ENCODE measurements at regions not wholly inside any gene's neighbourhood (a gene's known extent, or its start where the extent isn't known, plus 50 kb on each side); places are given as distances from the start of the nearest gene placed in this dataset.
A peak's percentile ranks its signal among the peaks of the same experiment; 100 is the strongest.

GRCh38 chr12:126055521-126055920 lies 990.3 kb downstream of the AACS start:
- no peak overlapping the region for H2BK20ac ChIP-seq (ENCODE audit: low read length)
- H4K5ac ChIP-seq (ENCODE audit: insufficient read length, low read depth, low read length), result no peak overlapping the region
- no peak overlapping the region for H2AFZ ChIP-seq (ENCODE audit: low read length)
- H3K9me3 ChIP-seq (ENCODE audit: insufficient read depth in 2 of 2, low read depth in 1 of 2, low read length in 1 of 2), result no peaks in the 10 kb centered on the region
- no peak overlapping the region for H4K91ac ChIP-seq (replicated peaks; ENCODE audit: insufficient read length, low read length)
- no peaks in the 10 kb centered on the region for H4K20me1 ChIP-seq (replicated peaks in 1 of 2; ENCODE audit: control insufficient read depth in 1 of 2, insufficient read depth in 2 of 2, low read length in 2 of 2)
- no peak for TF ChIP-seq BACH1 (IDR thresholded peaks at IDR 0.05; ENCODE audit: low read length)
- no peak for TF ChIP-seq SUZ12 (IDR thresholded peaks at IDR 0.05; ENCODE audit: low read length)
- H2BK15ac ChIP-seq (ENCODE audit: low read length), result no peak overlapping the region
- POLR2A ChIA-PET (ENCODE audit: partially characterized antibody), result no interaction called here
- H2AK5ac ChIP-seq (ENCODE audit: low read depth, low read length), result no peak overlapping the region
- H3K14ac ChIP-seq (ENCODE audit: insufficient read length), result no peak overlapping the region
- H3K79me1 ChIP-seq (ENCODE audit: low read depth, low read length), result no peaks in the 10 kb centered on the region
- H3K36me3 ChIP-seq (ENCODE audit: control insufficient read depth in 2 of 4, insufficient read depth in 4 of 4, low read length in 3 of 4), result no peaks in the 10 kb centered on the region
- no peak overlapping the region for H2BK120ac ChIP-seq (replicated peaks; ENCODE audit: low read depth, low read length)
- no peak overlapping the region for H4K8ac ChIP-seq (ENCODE audit: extremely low read depth, insufficient read depth, low read length)
- no peak overlapping the region for H2BK12ac ChIP-seq (ENCODE audit: low read depth, low read length)
- H3K4me2 ChIP-seq (ENCODE audit: insufficient read depth in 1 of 2, low read depth in 2 of 2, low read length in 2 of 2), result no peak overlapping the region
- CTCF ChIA-PET (ENCODE audit: partially characterized antibody), result interaction anchor here (1.0 to 1.3 kb wide), 2 partner anchors 13 to 14 kb away, joined by 3 read pairs; no protein-coding TSS in a partner anchor
- DNase-seq (ENCODE audit: low read depth in 1 of 2, low spot score in 2 of 2) (no peak), FAIRE-seq (no peak)
- H2BK5ac ChIP-seq (ENCODE audit: low read depth, low read length), result no peak overlapping the region
- H3K79me2 ChIP-seq (ENCODE audit: control insufficient read depth in 1 of 2, insufficient read depth in 2 of 2, low read length in 2 of 2), result no peaks in the 10 kb centered on the region
- H3K18ac ChIP-seq (ENCODE audit: extremely low read depth, low read length), result no peak overlapping the region
- no peak overlapping the region for H3K23ac ChIP-seq (ENCODE audit: insufficient read length)
- WGBS, 2 experiments (ENCODE audit: extremely low coverage in 1 of 2, insufficient coverage in 1 of 2, insufficient read length in 1 of 2, insufficient replicate concordance in 2 of 2, low coverage in 1 of 2, low lambda C conversion rate in 2 of 2, missing lambda C conversion rate in 1 of 2), result 88% methylated on average over 4 of the region's 4 CpGs; no CpG with 5 or more reads in 1 of the 2 experiments
- H3K4me3 ChIP-seq (ENCODE audit: extremely low read depth in 1 of 4, insufficient read depth in 2 of 4, low read depth in 3 of 4, low read length in 4 of 4), result no peak overlapping the region
- no peaks in the 10 kb centered on the region for H3K27me3 ChIP-seq (replicated peaks in 1 of 4; ENCODE audit: control insufficient read depth in 3 of 4, extremely low read depth in 1 of 4, insufficient read depth in 3 of 4, low read length in 3 of 4)
- H3K23me2 ChIP-seq (ENCODE audit: low read depth, low read length), result no peaks in the 10 kb centered on the region
- H3K27ac ChIP-seq (ENCODE audit: low read depth, low read length), result no peak overlapping the region
- H3K9ac ChIP-seq (replicated peaks in 1 of 4; ENCODE audit: extremely low read depth in 1 of 4, low read depth in 3 of 4, low read length in 3 of 4), result 0 out of 7 replicates have a peak overlapping the region, but pooled peaks of 1 of the 4 experiments have one; percentile 1
- no peak overlapping the region for H3K4ac ChIP-seq (replicated peaks; ENCODE audit: insufficient read length, low read depth, low read length)
- no peak overlapping the region for H3K56ac ChIP-seq (replicated peaks; ENCODE audit: insufficient read length, low read depth, low read length)
- peaks cover 0 to 2% (median 0%) of the 10 kb centered on the region in 4 experiments; a peak in 1 of 7 replicates for H3K4me1 ChIP-seq (replicated peaks in 1 of 4; ENCODE audit: control insufficient read depth in 3 of 4, insufficient read depth in 4 of 4, low read length in 3 of 4)
